ENCODE measurements at regions not wholly inside any gene's neighbourhood (a gene's known extent, or its start where the extent isn't known, plus 50 kb on each side); places are given as distances from the start of the nearest gene placed in this dataset.
"Not testable (repeated sequence)": the region's sequence is repeated elsewhere in the genome, so short reads cannot be mapped to it uniquely, and the experiment has no call there.

DNA sequence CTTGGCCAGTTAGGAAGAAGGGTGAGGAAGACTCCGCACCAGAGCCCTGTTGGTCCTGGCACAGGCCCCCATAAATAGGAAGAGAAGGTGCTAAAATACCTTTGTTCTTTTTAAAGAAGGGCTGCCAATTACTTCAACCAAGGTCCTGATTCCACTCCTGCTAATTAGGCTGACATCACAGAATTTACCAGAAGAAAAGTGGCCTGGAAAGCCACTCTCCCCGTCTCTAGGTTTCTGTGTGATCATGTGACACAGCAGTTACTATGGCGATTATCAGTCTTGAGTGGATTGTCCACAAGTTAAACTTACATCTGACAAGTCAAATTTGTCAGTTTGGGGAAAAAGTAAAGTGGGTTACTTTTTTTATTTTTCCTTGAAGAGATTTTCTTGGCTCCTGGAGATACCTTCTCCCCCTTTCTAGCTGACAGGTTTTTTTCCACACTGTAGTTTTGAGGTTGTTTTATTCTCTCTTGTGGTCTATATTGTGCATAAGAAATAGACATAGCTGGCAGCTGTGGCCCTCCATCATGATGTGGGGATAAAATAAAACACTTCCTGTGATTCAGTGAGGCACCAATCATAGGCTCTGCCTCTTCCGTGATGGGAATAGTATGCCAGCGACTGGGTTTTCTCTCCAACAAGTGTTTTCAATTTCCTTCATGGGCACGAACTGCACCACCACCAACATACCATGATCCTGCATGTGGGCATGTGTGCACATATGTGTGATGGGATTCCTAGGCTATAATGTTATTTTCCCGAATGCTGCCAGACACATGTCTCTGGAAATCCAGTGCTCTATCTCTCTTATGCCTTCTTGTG, 181.9 kb downstream of the BCL2L11 start:
- not testable (repeated sequence) for H3K27me3 Mint-ChIP-seq (ENCODE audit: unreplicated experiment); H3K4me3 Mint-ChIP-seq (ENCODE audit: unreplicated experiment); H3K27ac Mint-ChIP-seq (ENCODE audit: unreplicated experiment); H3K9me3 Mint-ChIP-seq (ENCODE audit: unreplicated experiment); DNase-seq; H3K4me1 Mint-ChIP-seq (ENCODE audit: low read depth, unreplicated experiment); H3K36me3 Mint-ChIP-seq (ENCODE audit: unreplicated experiment)

DNA sequence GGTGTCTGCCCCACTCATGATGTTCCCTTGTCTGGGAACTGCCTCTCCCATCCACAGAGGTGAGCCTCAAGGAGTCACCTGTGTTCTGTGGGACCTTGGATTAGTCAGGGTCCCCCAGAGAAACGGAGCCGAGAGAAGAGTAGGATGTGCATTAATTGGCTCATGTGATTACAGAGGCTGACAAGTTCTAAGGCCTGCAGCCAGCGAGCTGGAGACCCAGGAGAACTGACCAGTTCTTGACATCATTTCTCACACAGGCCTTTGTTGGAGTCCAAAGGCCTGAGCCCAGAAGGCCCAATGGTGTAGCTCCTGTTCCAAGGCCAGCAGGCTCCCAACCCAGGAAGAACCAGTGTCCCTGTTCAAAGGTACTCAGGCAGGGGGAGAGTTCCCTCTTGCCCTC, 186.6 kb downstream of the BCL2L11 start:
- not testable (repeated sequence) for H3K27ac Mint-ChIP-seq (ENCODE audit: unreplicated experiment); DNase-seq; H3K36me3 Mint-ChIP-seq (ENCODE audit: unreplicated experiment); H3K9me3 Mint-ChIP-seq (ENCODE audit: unreplicated experiment); H3K4me3 Mint-ChIP-seq (ENCODE audit: unreplicated experiment); H3K4me1 Mint-ChIP-seq (ENCODE audit: low read depth, unreplicated experiment); H3K27me3 Mint-ChIP-seq (ENCODE audit: unreplicated experiment)

DNA sequence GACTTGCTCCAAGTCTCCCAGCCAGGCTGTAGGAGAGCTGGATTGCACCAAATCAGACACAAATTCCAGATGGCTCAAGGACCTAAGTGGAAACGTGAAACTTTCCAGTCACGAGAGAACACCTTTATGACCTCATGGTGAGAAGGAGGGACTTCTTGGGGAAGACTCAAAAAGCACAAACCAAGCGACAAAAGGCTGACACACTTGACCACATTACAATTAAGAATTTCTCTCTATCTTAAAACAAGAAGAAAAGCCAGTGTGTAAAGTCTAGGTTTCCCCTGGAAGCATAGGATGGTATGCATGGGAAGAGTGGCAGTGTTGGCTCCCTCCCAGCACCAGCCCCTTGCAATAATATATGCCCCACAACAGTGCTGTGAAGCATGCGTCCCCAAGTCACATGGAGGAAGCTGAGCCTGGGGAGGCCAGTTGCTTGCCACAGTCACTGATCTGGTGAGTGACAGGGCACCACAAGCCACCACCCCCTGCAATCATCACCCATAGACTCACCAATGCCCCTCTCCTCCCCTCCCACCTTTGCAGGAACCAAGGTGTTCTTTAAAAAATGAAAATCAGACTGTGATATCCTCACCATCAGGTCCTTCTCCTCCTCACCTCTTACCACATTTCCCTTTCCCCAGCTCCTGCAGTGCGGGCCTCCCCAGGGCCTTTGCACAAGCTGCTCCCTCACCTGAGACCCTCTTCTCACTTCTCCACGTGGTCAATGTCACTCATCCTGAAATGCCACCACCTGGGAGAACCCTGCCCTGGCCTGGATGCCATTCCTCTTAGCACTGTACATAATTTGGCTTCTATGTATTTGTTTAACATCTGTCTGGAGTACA, 188.7 kb downstream of the BCL2L11 start:
- not testable (repeated sequence) for H3K9me3 Mint-ChIP-seq (ENCODE audit: unreplicated experiment); DNase-seq; H3K36me3 Mint-ChIP-seq (ENCODE audit: unreplicated experiment); H3K27ac Mint-ChIP-seq (ENCODE audit: unreplicated experiment); H3K4me3 Mint-ChIP-seq (ENCODE audit: unreplicated experiment); H3K4me1 Mint-ChIP-seq (ENCODE audit: low read depth, unreplicated experiment); H3K27me3 Mint-ChIP-seq (ENCODE audit: unreplicated experiment)

DNA sequence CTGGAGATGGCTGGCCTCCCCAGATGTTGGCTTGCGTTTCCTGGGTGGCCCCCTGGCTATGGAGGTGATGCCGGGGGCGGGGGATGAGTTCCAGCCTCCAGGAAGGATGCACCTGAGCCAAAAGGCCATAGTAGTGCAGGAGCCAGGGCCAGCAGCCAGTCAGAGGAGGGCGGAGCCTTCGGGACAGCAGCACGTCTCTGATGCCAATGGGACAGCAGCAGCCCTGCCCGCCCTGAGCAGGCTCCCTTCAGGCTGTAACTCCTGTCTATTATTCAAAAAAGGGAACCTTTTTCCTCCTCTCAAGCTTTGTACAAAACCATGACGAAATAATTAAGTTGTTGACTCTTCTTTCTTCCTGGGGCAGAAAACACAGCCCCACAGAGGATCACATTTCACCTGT, 189.7 kb downstream of the BCL2L11 start:
- not testable (repeated sequence) for H3K9me3 Mint-ChIP-seq (ENCODE audit: unreplicated experiment); H3K4me3 Mint-ChIP-seq (ENCODE audit: unreplicated experiment); DNase-seq

DNA sequence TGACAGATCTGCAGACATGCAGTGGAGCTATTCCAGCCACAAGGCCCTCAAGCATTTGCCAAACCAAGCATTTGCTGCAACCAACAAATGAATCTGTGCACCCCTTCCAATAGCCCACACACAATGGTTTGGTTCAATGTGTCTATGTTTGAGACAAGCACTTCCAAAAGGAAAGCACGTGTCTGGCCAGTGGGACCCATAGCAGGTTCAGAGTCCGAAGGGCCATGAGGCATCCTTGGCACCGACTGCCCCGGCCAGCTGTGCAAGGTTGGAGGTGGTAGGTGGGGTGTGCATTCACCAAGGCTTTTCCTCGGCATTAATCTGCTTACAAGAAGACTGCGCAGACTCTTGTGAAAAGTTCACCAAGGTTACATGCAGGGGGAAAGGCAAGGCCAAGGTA, 190.9 kb downstream of the BCL2L11 start:
- H3K9me3 Mint-ChIP-seq (ENCODE audit: unreplicated experiment); H3K36me3 Mint-ChIP-seq (ENCODE audit: unreplicated experiment); H3K27ac Mint-ChIP-seq (ENCODE audit: unreplicated experiment); H3K4me1 Mint-ChIP-seq (ENCODE audit: low read depth, unreplicated experiment); H3K27me3 Mint-ChIP-seq (ENCODE audit: unreplicated experiment); DNase-seq; H3K4me3 Mint-ChIP-seq (ENCODE audit: unreplicated experiment): not testable (repeated sequence)

More for the DNA sequence above, 189.7 kb downstream of the BCL2L11 start:
- not testable (repeated sequence) for H3K27me3 Mint-ChIP-seq (ENCODE audit: unreplicated experiment); H3K36me3 Mint-ChIP-seq (ENCODE audit: unreplicated experiment); H3K27ac Mint-ChIP-seq (ENCODE audit: unreplicated experiment); H3K4me1 Mint-ChIP-seq (ENCODE audit: low read depth, unreplicated experiment)

DNA sequence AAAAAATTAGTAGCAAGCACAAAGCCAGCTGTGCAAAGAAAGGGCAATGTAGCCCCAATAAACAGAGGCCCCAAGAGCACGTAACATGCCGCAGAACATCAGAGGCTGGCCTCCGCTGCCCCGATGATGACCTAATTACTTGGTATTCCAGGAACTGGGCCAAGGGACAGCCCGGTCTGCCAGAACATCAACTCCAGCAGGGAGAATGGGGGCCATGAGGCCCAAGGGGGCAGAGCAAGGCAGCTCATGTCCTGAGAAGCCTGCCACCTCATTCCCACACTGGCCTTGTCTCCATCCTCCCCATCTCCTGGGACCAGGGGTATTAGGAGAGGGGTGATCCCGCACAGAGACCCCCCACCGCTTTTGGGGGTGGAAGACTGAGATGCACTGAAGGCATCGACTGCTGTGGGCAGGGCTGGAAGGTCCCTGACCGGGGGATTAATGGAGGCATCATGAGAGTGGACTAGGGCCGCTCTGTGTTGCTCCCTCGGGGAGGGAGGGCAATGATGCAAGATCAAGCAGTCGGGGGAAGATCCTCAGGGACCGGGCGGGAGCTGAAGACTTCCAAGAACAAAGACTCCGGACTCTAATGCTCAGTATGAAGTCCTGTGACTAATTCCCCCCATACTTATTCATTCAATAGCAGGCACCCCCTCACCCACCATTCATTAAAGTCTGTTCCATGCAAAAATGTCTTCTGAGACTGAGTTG, 192.3 kb downstream of the BCL2L11 start:
- not testable (repeated sequence) for DNase-seq; H3K4me1 Mint-ChIP-seq (ENCODE audit: low read depth, unreplicated experiment); H3K27me3 Mint-ChIP-seq (ENCODE audit: unreplicated experiment); H3K27ac Mint-ChIP-seq (ENCODE audit: unreplicated experiment); H3K9me3 Mint-ChIP-seq (ENCODE audit: unreplicated experiment); H3K36me3 Mint-ChIP-seq (ENCODE audit: unreplicated experiment); H3K4me3 Mint-ChIP-seq (ENCODE audit: unreplicated experiment)

DNA sequence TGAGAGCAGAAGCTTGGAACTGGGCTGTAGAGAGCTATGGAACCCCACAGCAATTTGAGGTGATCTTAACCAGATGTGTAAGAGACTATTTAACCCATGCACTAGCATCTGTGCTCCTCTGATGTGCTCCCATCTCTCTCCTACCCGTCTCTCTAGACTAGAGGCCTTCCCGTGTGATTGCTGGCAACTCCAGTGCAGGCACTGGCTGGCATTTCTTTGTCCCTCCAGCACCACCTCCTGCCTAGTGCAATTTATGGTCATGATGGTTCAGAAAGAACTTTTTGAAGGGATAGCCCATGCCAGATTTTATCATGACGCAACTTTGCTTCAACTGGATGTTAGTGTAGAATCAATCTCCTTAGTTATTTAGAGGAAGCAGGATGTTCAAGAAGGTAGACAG, 193.0 kb downstream of the BCL2L11 start:
- not testable (repeated sequence) for H3K4me1 Mint-ChIP-seq (ENCODE audit: low read depth, unreplicated experiment); H3K27ac Mint-ChIP-seq (ENCODE audit: unreplicated experiment); H3K9me3 Mint-ChIP-seq (ENCODE audit: unreplicated experiment); H3K4me3 Mint-ChIP-seq (ENCODE audit: unreplicated experiment); DNase-seq; H3K36me3 Mint-ChIP-seq (ENCODE audit: unreplicated experiment); H3K27me3 Mint-ChIP-seq (ENCODE audit: unreplicated experiment)

DNA sequence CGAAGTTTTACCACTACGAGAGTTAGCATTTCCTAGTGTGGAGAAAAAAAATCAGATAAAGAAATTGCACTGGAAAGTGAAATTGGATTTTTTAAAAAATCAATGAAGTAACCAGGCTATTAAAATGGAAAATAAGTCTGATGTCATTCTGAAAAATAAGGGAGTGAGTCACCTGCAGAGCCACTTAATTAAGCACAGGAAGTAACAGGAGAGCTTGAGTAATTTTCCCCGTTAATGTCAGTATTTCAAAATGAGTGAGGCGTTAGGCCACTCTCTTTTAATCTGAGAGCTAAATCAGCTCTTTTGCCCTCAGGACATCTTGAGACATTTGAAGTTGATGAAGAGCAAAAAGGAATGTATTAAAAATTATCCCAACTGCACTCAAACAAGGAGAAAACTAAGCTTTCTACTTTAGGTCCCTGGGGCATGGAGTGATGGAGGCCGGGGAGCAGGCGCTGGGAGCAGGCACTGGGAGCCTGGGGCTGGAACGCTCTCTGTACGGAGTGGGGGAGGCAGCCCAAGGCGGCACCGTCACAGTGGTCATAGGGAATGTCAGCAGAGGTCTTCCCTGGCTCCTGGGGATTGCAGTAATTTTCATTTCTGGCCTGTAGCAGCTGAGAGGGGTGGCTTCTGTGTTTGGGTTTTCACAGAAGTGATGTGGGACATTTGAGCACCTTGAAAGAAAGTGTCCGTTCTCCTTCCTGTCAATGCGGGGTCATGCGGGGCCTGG, 194.6 kb downstream of the BCL2L11 start:
- H3K4me3 Mint-ChIP-seq (ENCODE audit: unreplicated experiment); H3K9me3 Mint-ChIP-seq (ENCODE audit: unreplicated experiment); H3K36me3 Mint-ChIP-seq (ENCODE audit: unreplicated experiment); DNase-seq; H3K4me1 Mint-ChIP-seq (ENCODE audit: low read depth, unreplicated experiment); H3K27me3 Mint-ChIP-seq (ENCODE audit: unreplicated experiment); H3K27ac Mint-ChIP-seq (ENCODE audit: unreplicated experiment): not testable (repeated sequence)

DNA sequence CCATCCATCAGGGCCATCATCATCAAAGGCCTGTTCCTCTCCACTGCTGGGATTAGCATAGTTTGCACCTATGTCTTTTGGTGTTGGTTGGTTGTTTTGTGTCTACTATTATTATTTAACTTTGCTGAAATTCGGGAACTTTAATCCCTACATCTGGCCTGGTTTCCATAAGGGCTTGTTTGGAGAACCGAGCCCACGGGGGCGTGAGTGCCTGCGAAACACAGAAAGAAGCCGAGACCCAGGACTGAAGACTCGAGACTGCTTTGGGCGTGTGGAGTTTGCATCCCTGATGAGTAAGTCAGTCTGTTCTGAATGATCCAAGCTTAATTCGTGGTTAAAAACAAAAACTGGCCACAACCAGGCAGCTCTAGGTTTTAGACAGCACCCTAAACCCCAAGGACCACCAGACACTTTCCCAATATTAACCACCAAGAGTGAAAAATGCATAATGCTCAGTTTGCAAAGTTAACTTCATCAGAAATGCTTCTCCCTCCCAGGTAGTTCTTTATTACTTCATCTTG, 195.6 kb downstream of the BCL2L11 start:
- H3K27ac Mint-ChIP-seq (ENCODE audit: unreplicated experiment); H3K4me3 Mint-ChIP-seq (ENCODE audit: unreplicated experiment); H3K27me3 Mint-ChIP-seq (ENCODE audit: unreplicated experiment); DNase-seq; H3K4me1 Mint-ChIP-seq (ENCODE audit: low read depth, unreplicated experiment); H3K9me3 Mint-ChIP-seq (ENCODE audit: unreplicated experiment); H3K36me3 Mint-ChIP-seq (ENCODE audit: unreplicated experiment): not testable (repeated sequence)

DNA sequence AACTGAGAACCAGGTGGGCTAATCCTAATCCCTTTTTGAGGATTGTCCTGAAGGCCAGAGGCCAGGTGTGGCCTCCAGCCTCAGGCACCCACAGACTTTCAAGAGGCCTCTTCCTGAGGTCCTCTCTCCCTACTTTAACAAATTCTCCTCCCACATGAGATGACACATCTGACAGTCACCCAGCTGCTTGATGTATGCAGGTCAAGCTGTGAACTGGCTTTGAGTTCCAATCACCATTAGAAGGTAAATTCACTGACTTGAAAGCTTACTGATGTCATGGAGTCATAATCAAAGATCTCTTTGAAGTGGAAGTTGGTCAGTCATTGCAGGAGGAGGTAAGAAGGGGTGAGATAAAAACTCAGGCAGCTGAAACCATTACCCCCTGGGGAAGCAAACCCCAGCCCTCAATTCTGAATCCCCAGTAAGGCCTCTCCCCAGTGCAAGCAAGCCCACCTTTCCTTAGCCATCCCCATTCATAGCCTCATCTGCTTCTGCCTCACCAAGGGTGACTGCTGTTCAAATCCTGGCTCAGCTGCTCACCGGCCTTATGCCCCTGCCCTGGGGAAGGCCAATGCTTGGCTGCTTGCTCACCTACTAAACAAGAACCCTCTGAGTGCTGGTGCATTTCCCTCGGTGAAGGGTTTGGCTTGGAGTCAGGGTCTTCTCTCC, 196.3 kb downstream of the BCL2L11 start:
- not testable (repeated sequence) for H3K27ac Mint-ChIP-seq (ENCODE audit: unreplicated experiment); DNase-seq; H3K9me3 Mint-ChIP-seq (ENCODE audit: unreplicated experiment); H3K4me3 Mint-ChIP-seq (ENCODE audit: unreplicated experiment); H3K36me3 Mint-ChIP-seq (ENCODE audit: unreplicated experiment); H3K4me1 Mint-ChIP-seq (ENCODE audit: low read depth, unreplicated experiment); H3K27me3 Mint-ChIP-seq (ENCODE audit: unreplicated experiment)

DNA sequence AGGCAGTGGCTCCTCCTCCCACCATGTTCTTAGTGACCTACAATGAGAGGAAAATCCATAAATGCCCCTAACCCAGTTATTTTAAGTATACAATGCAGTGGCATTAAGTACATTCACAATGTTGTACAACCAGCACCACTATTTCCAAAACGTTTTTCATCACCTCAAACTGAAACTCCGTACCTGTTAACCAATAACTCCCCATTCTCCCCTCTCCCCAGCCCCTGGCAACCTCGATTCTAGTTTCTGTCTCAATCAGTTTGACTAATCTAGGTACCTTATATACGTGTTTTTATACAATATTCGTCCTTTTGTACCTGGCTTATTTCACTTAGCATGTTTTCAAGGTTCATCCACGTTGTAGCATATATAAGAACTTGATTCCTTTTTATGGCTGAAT, 198.8 kb downstream of the BCL2L11 start:
- H3K4me1 Mint-ChIP-seq (ENCODE audit: low read depth, unreplicated experiment); DNase-seq; H3K27me3 Mint-ChIP-seq (ENCODE audit: unreplicated experiment); H3K27ac Mint-ChIP-seq (ENCODE audit: unreplicated experiment); H3K9me3 Mint-ChIP-seq (ENCODE audit: unreplicated experiment); H3K4me3 Mint-ChIP-seq (ENCODE audit: unreplicated experiment); H3K36me3 Mint-ChIP-seq (ENCODE audit: unreplicated experiment): not testable (repeated sequence)

Data from glutamatergic neuron (in vitro differentiated cells).